ENCODE measurements at regions not wholly inside any gene's neighbourhood (a gene's known extent, or its start where the extent isn't known, plus 50 kb on each side); places are given as distances from the start of the nearest gene placed in this dataset.

GRCh38 chr14:101462726-101463565 is 98.3 kb upstream of the DIO3 start:
- DNase-seq: no peak

- DNase-seq: no peak
These were observed 97.6 kb upstream of the DIO3 start for GRCh38 chr14:101463566-101464171.

DNA sequence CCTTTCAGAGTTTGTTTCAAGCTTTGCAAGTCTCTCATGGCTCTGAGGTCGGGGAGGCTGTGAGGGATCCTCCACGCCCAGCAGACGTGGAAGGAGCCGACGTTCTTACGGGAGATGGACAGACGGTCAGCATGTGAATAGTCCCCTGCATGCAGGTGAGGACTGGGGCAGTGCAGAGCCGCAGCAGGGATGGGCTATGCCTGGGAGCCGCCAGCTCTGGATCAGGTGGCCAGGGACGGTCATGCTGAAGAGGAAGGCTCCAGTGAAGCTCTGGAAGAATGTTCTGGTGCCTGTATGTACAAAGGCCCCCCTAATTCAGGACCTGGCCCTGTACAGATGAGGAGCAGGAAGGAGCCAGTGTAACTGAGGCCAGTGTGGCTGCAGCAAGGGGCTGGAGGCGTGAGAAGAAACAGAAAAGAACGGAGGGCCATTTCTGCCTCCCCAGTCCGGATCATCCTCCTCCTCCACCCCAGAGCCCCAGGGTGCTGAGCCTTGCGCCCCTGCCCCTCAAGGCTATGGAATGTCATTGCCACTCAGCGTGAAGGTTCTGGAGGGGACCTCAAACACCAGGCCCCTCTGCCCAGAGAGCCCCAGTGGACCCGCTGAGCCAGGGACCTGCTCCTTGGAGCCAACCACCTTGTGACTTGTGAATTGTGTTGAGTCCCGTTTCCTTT is 96.8 kb upstream of the DIO3 start:
- DNase-seq: no peak

DNA sequence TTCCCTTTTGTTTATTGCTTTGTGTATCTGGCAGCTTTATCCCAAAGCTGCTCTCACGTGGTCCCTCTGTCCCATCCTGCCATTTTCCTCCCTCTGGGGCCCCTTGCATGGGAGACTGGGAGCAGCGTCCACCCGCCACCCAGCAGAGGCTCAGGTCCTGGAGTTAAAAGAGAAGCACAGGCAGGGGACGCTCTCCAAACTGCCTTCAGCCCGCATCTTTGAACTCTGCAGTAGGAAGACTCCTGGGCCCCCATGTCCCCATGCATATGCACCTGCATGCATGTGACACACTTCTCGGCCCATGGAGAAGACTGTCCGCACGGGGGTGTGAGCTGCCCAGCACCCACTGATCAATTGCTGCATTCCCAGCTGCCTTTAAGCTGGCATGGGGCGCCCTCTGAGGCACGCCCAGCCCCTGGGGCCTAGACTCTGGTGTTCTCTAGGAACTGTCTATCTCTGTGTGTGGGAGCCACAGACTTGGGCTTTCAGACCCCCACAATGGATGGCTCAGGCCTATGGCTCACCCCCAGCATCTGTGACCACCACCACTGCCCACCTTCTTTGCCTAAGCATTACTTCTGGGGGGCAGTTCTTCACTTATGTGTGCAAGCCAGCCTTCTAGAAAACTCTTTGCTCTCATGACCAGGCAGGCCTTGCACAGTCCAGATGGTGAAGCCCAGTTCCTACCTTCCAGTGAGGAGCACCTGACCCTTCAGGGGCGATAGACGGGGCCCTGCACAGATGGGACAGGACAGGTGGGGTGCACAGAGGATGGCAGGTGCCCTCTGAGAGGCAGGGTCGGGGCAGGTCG is 96.1 kb upstream of the DIO3 start:
- no peak for DNase-seq

- no peak for DNase-seq
These were observed 95.4 kb upstream of the DIO3 start for GRCh38 chr14:101465795-101466448.

DNA sequence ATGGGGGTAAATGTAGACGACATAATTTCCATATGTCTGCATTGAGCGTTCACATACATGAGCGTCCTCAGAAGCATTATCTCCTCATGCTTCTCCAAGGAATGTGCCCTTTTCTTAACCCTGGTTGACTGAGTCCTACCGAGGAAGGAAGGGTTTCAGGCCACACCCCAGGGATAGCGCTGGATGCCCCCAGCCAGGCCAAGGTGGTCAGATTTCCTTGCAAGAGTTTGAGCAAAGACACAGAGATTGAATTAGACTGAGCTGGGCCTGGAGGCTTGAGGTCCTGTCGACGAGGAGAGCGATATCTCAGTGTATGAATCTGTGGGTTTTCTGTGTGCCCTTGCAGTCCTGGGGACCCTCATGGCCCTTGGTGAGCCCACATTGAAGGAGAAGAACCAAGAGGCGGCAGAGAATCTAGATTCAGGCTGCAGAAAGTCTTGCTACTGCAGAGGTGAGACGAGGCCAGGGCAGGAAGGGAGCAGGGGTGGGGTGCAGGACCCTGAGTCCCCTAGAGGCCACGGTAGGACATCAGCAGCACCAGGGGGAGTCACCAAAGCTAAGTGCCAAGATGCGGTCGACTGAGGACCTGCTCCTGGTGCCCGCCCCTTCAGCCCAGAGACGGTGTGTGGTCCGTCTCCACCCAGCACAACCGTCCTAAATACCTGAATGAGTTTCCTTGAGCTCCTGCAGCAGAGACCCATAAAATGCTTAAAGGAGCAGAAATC is 94.7 kb upstream of the DIO3 start:
- DNase-seq: no peak

DNA sequence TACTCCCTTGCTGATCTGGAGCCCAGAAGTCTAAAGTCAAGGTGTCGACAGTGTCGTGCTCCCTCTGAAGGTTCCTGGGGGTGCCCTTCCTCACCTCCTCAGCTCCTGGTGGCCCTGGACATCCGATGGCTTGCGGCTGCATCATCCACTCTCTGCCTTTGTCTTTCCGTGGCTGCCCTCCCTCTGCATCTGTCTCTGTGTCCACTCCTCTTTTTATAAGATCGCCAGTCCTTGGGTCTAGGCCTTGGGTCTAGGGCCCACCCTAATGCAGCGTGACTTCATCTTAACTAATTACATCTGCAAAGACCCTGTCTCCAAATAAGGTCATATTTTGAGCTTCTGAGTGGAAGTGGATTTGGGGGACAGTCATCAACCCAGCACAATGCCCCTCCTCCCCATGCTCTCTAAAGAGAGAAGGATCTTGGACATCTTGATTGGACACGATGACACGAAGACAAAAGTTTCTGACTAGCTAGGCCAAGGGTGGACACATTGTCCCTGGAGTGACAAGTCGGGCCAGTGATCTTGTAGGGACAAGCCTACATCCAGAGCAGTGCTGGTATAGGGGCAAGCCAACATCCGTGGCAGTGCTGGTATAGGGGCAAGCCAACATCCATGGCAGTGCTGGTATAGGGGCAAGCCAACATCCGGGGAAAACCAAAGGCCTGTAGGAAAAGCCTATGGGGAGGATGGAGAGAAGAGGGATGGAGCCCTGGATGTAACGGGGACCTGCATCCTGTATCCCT is 93.9 kb upstream of the DIO3 start:
- no peak for DNase-seq

- DNase-seq: no peak
These were observed 91.7 kb upstream of the DIO3 start for GRCh38 chr14:101469382-101470247.

DNA sequence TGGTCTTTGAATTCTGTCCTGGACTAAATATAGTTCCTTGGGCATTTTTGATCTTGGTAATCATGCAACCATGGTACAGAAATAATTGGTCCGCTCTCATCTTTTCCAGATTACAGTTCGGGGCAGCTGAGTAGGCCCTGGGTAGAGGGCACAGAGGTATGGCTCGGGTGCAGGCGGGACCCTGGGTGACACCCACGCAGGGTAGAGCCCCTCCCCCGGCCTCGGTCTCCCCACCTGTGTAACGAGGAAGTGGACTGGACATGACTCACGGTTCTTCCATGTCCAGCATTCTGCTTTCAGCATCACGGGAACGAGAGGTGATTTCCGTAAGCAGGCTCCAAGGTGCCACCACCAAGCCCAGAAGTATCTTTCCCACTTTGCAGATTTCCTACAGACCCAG is 91.0 kb upstream of the DIO3 start:
- DNase-seq: no peak

DNA sequence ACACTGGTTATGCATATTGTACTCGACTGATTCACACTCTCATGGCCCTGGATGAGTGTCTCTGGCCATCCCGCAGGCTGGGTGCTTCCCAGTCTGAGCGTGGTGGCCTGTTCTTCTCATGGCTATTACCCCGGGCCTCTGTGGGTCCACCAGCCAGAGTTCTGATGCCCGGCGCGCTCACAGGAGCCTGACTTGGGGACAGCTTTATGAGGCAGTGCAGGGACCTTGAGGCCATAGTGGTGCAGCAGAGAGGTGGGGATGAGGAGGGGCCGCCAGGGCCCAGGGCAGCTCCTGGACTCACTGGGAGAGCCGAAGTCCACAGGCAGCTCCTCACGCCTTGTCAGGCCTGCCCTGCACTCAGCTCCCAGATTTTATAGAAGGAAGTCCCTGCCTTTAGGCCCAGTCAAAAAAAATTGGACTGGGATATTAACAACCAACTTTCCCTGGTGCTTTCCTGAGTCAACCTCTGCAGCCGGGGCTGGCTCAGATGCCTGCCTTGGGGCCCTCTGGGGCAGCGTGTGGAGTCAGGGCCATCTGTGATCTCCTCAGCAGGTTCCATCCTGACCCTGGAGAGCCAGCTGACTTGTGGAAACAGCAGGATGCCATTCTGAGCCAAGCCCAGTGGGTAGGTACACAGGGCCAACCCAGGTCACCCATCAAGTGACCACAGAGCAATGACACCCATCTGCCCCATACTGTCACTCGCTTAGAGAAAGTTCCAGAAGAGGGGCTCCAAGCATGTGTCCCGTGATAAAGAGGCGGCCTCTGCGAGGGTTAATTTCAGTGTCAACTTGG is 89.4 kb upstream of the DIO3 start:
- DNase-seq: no peak

GRCh38 chr14:101472518-101472849 is 88.8 kb upstream of the DIO3 start:
- no peak for DNase-seq

DNA sequence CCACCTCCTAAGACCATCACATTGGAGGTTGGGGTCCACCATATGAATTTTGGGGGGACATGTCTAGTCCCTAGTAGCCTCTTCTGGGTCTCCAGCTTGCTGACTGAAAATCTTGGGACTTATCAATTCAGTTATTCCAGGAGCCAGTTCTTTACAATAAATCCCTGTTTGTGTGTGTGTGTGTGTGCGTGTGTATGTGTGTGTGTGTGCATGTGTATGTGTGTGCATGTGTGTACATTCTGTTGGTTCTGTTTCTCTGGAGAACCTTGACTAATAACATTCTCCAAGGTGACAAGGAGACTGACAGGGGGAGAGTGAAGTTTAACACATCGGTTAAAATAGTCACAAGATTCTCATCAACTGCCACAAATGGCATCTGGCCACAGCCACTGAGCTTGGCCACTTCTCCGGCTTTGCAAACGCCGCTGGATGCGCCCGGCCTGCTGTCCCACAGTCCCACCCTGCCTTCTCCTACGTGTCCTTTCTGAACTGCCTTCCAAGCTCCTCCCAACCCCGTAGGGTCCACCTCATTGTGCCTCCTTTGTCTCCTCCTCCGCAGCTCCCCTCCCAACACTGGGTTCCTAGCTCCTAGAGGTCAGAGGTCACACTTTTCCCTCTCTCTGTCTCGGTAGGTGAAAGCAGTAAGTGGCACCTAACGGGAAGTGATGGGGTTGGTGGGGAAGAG is 88.1 kb upstream of the DIO3 start:
- DNase-seq: no peak

DNA sequence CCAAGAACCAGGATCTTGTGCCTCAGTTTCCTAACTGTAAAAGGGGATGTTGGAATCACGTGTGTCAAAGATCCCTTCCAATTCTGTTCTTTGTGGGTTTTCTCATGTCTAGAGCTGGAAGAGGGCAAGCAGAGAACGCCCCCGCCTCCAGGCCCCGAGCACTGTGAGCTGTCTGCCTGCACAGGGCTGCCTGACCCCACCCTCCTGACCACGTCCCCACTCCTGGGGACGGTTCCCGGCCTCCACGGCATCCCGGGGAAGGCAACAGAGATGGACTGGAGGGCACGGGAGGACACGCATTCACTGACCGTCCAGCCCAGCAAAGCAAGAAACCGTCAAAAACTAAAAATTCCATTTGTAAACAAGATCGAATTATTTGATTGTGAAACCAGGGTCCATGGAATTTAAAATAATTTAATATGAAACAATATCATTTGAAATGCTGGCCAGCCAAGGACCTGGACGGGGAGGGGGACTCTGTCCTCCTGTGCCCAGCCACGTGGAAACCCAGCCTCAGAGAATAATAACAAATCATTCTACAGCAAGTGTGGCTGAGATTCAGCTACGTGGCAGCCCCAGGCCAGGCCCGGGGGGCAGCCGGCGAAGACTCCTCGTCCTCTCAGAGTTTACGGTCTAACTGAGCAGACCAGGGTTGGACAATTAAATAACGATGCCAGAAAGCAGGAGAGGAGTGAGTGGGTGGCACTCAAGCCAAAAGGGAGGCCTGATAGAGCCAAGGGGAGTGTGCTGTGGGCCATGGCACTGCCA is 87.3 kb upstream of the DIO3 start:
- no peak for DNase-seq

DNA sequence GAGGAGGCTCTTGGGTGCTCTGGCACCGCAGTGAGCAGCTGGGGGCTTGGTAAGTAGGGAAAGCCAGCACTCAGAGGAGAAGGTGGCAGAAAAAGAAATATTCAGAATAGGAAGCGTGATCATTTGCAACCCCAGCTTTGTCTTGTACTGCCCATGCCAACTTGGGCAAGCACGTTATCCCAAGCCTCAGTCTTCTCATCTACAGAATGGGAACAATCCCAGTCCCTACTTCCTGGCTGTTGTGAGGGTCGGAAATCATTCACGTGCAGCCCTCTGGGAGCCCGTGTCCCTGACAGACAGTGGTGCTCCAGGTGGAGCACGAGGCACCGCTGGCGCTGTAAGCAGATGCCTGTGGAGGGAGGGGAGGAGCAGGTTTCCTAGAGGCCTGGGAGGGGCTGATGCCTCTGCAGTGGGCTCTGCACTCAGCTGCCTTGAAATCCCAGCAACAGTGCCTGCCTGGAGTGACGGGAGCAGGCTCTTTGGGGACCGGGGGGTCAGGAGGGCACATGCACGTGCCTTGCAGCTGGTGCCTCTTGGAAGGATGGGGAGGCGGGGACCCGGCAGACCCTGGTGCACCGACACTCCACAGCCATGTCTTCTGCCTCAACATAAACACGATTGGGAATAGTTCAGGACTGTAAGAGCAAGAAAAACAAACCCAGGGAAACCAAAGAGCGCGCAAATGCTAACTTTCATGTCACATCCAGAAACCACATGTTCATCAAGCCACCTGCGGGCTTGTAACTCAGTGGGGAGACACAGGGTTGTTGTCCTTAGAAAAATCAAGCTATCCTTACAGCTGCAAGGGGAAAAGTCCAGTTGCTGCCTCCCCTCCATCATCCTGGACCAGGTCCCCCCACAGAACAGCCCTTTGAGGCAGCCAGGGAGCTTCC is 86.5 kb upstream of the DIO3 start:
- no peak for DNase-seq

GRCh38 chr14:101475456-101476257 is 85.6 kb upstream of the DIO3 start:
- DNase-seq: no peak

Data from hematopoietic multipotent progenitor cell treated with erythropoietin and hydrocortisone succinate and interleukin-3 and kit ligand, for 6 days (in vitro differentiated cells).